Bone marrow (tissue), 2 donors: ENCODE measurements at regions not wholly inside any gene's neighbourhood (a gene's known extent, or its start where the extent isn't known, plus 50 kb on each side); places are given as distances from the start of the nearest gene placed in this dataset.

Source experiments
- DNase-seq, 2 donors: peaks; one replicate each; lab custom pipeline; 2025; lab: John Stamatoyannopoulos, UW

DNA sequence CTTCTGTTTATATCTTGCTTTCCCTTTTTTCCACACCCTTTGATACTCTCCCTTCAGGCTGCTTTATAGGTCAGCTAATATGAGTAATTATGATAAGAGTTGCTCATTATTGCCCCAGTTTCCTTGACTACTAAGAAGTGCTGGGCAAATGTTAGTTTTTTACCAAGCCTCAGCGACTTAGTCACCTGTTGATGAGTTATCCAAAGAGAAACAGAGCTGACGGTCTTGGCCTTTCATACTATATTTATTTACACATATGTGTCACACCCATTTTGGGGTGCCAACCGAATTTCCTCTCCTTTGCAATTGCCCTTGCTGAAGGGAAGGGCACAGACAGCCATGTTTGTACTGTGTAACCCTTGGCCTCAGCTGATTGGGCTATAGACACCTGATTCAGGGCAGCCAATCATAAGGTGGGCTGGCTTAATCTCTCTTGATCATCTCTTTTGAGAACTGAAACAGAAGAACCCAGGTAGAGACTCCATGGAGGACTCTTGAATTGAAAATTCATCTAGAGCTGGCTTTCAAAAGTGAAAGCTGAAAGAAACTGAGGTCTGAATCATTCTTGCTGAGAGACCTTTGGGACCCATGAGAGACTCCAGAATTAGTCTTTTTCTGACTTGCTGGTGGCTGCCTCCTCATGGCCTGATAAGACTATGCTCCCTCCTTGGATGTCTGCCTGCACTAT, 111.7 kb upstream of the RPS6KA3 start:
- no peak for DNase-seq

- peak in 1 of 2 donors; percentile 63 for DNase-seq
Measured at GRCh38 chrX:20374900-20375438, 108.3 kb upstream of the RPS6KA3 start.

DNA sequence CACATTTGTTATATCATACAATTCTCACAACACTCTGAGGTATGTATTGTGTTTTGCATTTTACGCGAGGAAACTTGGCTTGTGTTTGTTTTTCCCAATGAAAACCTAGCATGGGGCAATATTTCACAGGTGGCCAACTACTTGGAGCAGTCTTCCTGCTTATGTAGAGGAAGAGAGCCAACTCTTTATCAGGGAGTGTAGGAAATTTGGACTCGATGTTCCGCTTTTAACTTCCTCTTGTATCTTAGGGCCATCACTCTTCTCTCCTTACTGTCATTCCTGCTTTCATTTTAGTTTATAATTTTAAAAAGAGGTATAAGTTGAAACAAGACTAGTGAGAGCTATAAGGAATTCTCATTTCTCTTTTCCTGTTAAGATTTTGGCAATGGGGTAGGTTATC, 107.7 kb upstream of the RPS6KA3 start:
- DNase-seq, result no peak

GRCh38 chrX:20373063-20373462, 106.4 kb upstream of the RPS6KA3 start:
- no peak for DNase-seq

GRCh38 chrX:20372533-20372932, 105.8 kb upstream of the RPS6KA3 start:
- no peak for DNase-seq

DNA sequence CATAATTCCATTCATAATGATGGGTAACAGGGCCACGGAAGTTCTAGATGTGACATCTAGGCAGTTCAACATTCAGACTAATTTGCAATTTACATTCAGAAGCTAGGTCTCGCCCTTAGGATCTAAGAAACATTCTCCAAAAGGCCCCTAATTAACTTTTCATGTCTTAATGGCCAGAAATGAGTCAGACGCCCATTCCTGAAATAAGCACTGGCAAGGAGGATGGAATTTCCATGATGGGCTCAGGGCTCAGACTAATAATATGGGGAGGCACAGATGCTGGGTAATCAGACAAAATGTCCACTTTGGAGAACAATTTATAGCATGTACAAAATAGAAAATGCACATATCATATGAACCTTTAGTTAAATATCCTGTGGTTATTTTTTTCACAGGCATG, 102.8 kb upstream of the RPS6KA3 start:
- DNase-seq, result no peak

DNA sequence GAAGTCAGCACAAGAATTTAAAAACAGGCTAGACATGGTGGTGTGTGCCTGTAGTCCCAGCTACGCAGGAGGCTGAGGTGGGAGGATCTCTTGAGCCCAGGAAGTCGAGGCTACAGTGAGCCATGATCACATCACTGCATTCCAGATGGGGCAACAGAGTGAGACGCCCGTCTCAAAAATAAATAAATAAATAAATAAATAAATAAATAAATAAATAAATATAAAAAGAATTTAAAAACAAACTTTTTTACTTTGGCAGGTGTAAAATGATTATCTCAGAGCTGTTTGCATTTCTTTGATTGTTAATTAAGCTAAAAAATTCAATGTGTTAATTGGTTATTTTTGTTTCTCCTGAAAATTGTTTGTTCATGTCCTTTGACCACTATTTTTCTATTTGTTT, 97.5 kb upstream of the RPS6KA3 start:
- no peak for DNase-seq

- no peak for DNase-seq
Measured at GRCh38 chrX:20363275-20363674, 96.6 kb upstream of the RPS6KA3 start.

DNA sequence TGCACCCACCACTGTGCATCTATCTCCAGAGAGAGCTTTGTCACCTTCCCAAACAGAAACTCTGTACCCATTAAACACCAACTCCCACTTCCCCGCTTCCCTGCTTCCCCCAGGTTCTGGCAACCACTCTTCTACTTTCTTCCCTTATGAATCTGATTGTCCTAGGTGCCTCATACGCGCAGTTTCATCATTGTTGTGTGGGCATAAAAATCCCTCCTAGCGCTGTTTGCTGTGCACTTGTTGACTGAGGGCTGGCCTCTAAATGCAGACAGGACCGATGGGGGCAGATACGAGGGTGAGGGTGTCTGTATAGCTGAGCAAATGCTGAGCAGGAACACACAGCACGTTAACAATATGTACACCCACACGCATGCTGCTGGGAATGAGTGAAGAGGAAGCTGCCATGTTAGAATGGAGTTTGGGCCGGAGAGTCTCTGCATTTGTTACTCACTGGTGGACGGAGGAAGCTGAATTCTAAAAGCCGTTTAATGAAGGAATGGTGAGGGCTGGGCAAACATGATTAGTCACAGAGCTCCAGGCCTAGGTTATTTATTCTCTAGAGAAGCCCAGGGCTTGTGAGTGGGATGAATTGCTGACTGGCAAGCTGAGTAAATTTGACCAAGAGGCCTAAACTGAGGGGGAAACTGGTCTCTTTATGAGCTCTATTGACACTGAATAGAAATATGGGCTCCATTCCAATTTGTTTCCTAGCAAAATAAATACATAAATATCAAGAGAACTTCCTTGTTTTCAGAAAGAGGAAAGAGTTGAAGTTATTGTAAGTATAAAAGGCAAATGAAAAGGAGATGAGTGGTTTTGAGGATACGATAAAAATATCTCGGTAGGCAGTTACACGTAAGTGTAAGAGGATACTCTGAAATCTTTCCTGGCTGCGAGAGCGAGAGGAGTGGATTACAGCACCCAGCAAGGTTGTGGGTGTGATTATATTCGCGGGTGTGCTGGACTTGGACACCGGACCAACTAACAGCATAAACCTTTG, 95.9 kb upstream of the RPS6KA3 start:
- peak in 1 of 2 donors; percentile 57 for DNase-seq

DNA sequence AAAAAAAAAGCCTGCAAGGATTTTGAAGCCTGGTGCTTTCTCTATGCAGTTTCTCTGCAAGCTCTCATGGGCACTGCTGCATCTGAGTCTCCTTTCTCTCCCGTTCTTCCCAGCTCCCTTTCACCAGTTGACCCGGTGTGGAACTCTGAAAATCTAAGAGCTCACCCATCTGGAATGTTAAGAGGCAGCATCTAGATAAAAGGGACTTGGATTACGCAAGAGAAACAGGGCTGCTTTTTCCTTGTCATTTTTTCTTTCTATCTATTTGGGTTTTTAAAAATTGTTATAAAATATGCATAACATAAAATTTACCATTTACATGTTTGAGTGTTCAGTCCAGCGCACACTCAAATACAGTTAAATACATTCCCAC, 95.2 kb upstream of the RPS6KA3 start:
- DNase-seq, result no peak

DNA sequence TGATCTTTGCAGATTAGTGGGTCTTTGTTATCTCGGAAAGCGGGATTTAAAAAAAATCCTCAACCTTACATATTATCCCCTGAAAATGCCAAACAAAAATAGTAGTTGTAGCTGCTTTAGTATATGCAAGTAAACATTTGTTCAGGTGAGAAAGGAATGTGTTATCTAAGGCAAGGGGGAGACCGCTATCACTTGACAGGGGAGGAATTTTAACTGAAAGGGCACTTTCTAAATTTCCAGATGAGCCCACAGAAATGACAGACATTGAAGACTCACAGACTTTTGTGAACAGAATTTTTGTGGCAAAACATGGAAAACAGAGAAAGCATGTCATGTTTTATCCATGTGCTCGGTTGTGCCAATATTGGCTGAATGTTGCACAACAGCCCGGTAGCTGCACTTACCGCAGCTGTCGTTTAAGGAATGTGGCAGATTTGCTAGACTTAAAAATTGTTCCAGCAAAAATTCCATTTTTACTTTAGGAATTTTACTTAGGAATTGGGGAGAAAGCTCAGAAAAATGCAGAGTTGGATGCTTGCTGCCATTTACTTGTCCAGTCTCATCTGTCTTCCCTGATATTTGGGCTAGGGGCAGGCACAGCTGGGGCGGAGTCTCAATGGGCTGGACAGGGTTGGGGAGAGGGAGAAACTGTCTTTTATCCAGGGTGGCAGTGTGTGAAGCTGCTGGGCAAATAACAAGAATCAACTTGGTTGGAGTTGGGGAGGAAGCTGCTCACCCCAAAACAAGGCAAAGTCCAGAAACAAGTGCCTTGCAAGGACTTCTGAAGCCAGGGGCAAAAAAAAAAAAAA, 94.6 kb upstream of the RPS6KA3 start:
- no peak for DNase-seq

DNA sequence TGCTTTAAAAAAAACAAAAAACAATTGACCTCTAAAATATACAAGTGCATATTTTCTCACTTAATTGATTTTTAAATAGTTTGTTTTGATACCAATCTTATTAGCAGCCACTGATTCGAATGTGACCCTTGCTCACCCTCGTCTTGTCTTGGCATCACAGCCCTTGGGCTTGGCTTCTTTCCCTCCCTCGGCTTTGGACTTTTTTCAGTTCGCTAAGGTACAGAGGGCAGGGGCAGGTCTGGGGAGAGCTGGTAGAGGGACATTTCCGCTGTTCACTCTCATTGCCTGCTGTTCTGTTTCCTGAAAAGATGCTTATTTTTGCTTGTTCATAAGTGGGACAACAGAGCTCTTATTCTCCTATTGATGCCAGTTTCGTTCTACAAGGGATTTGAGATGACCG, 88.5 kb upstream of the RPS6KA3 start:
- DNase-seq, result no peak

- DNase-seq, result no peak
Measured at GRCh38 chrX:20354505-20354904, 87.8 kb upstream of the RPS6KA3 start.

DNA sequence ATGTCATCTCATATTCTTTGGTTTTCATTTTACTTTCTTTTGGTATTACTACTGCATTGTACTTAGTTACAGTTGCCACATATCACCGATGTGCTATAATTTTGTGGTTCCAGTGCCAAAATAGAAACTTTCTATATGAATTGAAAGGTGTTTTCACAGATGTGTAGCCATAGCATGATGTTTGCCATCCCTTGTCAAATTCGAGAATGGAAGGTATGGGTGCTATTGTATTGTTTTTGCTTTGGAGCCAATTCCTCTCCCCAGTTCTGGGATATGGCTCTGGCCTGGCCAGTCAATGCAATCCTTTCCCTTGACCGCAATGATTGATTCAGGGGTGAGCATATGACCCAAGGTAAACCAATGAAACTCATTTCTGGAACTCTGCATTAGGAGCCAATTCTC, 86.2 kb upstream of the RPS6KA3 start:
- DNase-seq, result no peak

DNA sequence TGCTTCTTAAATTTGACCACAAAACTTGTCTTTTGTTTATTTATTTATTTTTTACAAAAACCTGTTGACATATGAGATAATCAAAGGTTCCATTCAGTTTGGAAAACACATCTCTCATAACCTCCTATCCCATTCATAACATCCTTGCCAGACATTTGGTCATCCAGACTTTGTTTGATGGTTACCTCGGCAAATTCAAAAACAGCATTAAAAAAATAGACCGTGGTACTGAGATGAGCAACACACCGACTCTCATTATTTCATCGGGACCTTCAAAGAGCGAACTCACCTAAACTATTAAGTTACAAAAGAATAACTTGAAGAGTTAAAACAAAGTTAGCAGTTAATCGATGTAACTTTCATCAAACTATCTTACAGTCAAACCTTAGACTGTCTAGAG, 85.8 kb upstream of the RPS6KA3 start:
- no peak for DNase-seq

DNA sequence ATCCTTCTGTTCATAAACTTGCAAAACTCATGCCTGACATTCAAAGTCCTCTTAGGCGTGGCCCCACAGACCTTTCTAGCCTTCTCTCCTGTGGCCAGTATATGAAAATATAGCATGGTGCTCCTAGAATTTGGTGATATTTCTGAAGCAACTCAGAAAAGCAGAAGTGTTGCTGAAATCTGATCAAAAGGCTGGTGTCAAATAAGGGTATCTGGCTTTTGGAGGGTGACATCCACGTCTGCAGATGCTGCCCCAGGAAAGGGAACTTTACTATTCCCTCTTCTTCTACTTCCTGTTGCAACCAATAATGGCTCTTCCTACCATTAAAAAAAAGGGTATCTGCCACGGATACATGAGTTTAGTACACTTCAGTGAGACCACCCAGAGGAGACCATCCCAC, 83.9 kb upstream of the RPS6KA3 start:
- DNase-seq, result peak in 1 of 2 donors; percentile 13

GRCh38 chrX:20348139-20348538, 81.4 kb upstream of the RPS6KA3 start:
- no peak for DNase-seq

GRCh38 chrX:20347481-20347880, 80.8 kb upstream of the RPS6KA3 start:
- DNase-seq, result no peak

- DNase-seq, result no peak
Measured at GRCh38 chrX:20333672-20334071, 67.0 kb upstream of the RPS6KA3 start.

- no peak for DNase-seq
Measured at GRCh38 chrX:20330545-20330944, 63.8 kb upstream of the RPS6KA3 start.

GRCh38 chrX:20329435-20329834, 62.7 kb upstream of the RPS6KA3 start:
- DNase-seq, result no peak

DNA sequence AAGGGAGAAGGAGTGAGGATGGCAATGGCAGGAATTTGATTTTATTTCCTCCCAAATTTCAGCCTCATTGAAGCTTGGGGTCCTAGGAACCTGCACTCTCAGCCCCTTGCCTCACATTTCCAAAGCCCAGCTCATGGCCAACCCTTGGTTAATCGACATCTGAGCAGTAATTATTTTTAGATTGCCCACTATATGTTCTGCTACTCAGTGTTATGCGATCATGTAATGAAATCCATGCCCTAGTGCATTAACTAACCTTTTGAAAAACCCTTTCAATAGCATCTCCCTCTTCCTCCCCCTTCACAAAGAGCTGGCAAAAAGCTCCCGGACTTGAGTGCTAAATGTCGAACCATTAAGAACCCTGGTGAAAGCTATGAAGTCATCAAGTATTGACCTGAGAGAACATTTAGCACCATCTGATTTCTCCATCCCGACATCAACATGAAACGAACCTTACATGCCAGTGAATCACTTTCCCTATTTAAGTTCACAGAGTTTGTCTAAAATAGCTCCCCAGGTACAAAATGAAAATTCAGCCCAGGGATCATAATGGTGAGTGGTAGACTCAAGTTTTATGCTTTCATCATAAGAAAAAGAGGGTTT, 59.2 kb upstream of the RPS6KA3 start:
- no peak for DNase-seq
